ENCODE measurements at regions not wholly inside any gene's neighbourhood (a gene's known extent, or its start where the extent isn't known, plus 50 kb on each side); places are given as distances from the start of the nearest gene placed in this dataset.
A peak's percentile ranks its signal among the peaks of the same experiment; 100 is the strongest.

GRCh38 chr6:43992126-43992663 lies 135.1 kb downstream of the MRPL14 start:
- BruUV-seq (replicated peaks) = no TSS peak
- Histone ChIP-seq H3K4me2 (ENCODE audit: low read depth, low read length) (peak overlapping the region; percentile 14; the same call in 1 of the 2 replicates), H3K4me1 (ENCODE audit: insufficient read depth, low read length) (peaks cover 84% of the 10 kb centered on the region), H3K9me3 (ENCODE audit: low read length) (no peaks in the 10 kb centered on the region), H3K27me3 (ENCODE audit: control insufficient read depth in 1 of 2, insufficient read depth in 2 of 2, low read length in 2 of 2) (peaks cover 7 to 21% of the 10 kb centered on the region in 2 experiments; a peak in 4 of 5 replicates), H3K36me3 (replicated peaks in 1 of 2; ENCODE audit: control insufficient read depth in 1 of 2, insufficient read depth in 2 of 2, low read length in 2 of 2) (no peaks in the 10 kb centered on the region), H4K20me1 (ENCODE audit: insufficient read depth, low read length) (no peaks in the 10 kb centered on the region), H3K79me2 (ENCODE audit: insufficient read depth, low read length) (no peaks in the 10 kb centered on the region), H3K4me3 (replicated peaks in 1 of 3; ENCODE audit: insufficient read depth in 1 of 3, low read depth in 2 of 3, low read length in 3 of 3) (no peak overlapping the region), H3K9ac (ENCODE audit: insufficient read depth, low read depth, low read length) (no peak overlapping the region), H2AFZ (ENCODE audit: low read length) (no peak overlapping the region), H3K27ac (ENCODE audit: extremely low read length, insufficient read depth, low read length) (no peak overlapping the region)
- TF ChIP-seq RAD51 (IDR thresholded peaks at IDR 0.05; ENCODE audit: borderline replicate concordance) (peak; percentile 37; the same call in 1 of the 2 replicates), ZNF782 (CRISPR knock-in tag; IDR thresholded peaks at IDR 0.05; ENCODE audit: borderline replicate concordance) (0 out of 2 replicates have a peak, but pooled peaks have one; percentile 24), HES4 (CRISPR knock-in tag; IDR thresholded peaks at IDR 0.05; ENCODE audit: borderline replicate concordance) (0 out of 2 replicates have a peak, but pooled peaks have one; percentile 18), CCAR2 (optimal IDR thresholded peaks at IDR 0.05; ENCODE audit: low read depth, low read length) (no peak), ZNF547 (CRISPR knock-in tag; IDR thresholded peaks at IDR 0.05) (0 out of 2 replicates have a peak, but pooled peaks have one; percentile 55), SRSF1 (optimal IDR thresholded peaks at IDR 0.05; ENCODE audit: low read depth, low read length) (no peak)
- ChIA-PET CTCF (ENCODE audit: low intra/inter-chr PET ratio, low total read pairs) (no interaction called here), POLR2A (no interaction called here)
- ATAC-seq (no peak), FAIRE-seq (no peak), DNase-seq (ENCODE audit: low spot score) (no peak)
- intact Hi-C loops (cut with micrococcal nuclease; ENCODE audit: unreplicated experiment) = loop anchor here (5.0 kb wide), 1 partner anchor 50 kb away; no protein-coding TSS in a partner anchor
- in situ Hi-C loops (cut with HindIII; ENCODE audit: extremely low pct_ligation_motif_present, low pct_unique_long_range_greater_than_20kb) = no loop called here
- 51% methylated on average over 4 of the region's 4 CpGs for WGBS (ENCODE audit: low lambda C conversion rate)
